GOT3 (cell line): ENCODE measurements at regions not wholly inside any gene's neighbourhood (a gene's known extent, or its start where the extent isn't known, plus 50 kb on each side); places are given as distances from the start of the nearest gene placed in this dataset.

Source experiments
- DNase-seq: peaks from one replicate; lab custom pipeline; 2025; ENCODE audit warnings: mixed read lengths; lab: John Stamatoyannopoulos, UW

GRCh38 chr5:61965069-61965468 lies 340.9 kb upstream of the KIF2A start:
- DNase-seq: no peak

GRCh38 chr5:61965490-61965889 lies 340.5 kb upstream of the KIF2A start:
- no peak for DNase-seq

GRCh38 chr5:61966296-61966955 lies 339.6 kb upstream of the KIF2A start:
- DNase-seq: no peak

- no peak for DNase-seq
Observed at GRCh38 chr5:61966997-61967396, 339.0 kb upstream of the KIF2A start.

GRCh38 chr5:61967681-61968080 lies 338.3 kb upstream of the KIF2A start:
- no peak for DNase-seq

- no peak for DNase-seq
Observed at GRCh38 chr5:61969347-61969746, 336.7 kb upstream of the KIF2A start.

- no peak for DNase-seq
Observed at GRCh38 chr5:61969755-61970154, 336.3 kb upstream of the KIF2A start.

GRCh38 chr5:61970218-61970617 lies 335.8 kb upstream of the KIF2A start:
- no peak for DNase-seq

- DNase-seq: no peak
Observed at GRCh38 chr5:61974680-61975079, 331.3 kb upstream of the KIF2A start.

GRCh38 chr5:61981886-61982285 lies 324.1 kb upstream of the KIF2A start:
- DNase-seq: no peak

- DNase-seq: no peak
Observed at GRCh38 chr5:61991430-61991829, 314.6 kb upstream of the KIF2A start.

GRCh38 chr5:61991866-61992265 lies 314.1 kb upstream of the KIF2A start:
- DNase-seq: no peak

GRCh38 chr5:61993295-61993927 lies 312.6 kb upstream of the KIF2A start:
- no peak for DNase-seq

GRCh38 chr5:61994171-61994570 lies 311.8 kb upstream of the KIF2A start:
- no peak for DNase-seq

GRCh38 chr5:61995486-61995885 lies 310.5 kb upstream of the KIF2A start:
- DNase-seq: no peak

- no peak for DNase-seq
Observed at GRCh38 chr5:61999371-61999770, 306.6 kb upstream of the KIF2A start.

- no peak for DNase-seq
Observed at GRCh38 chr5:62000646-62001045, 305.4 kb upstream of the KIF2A start.

- DNase-seq: no peak
Observed at GRCh38 chr5:62001640-62002039, 304.4 kb upstream of the KIF2A start.

GRCh38 chr5:62002436-62002835 lies 303.6 kb upstream of the KIF2A start:
- no peak for DNase-seq

GRCh38 chr5:62005551-62005950 lies 300.5 kb upstream of the KIF2A start:
- no peak for DNase-seq

- no peak for DNase-seq
Observed at GRCh38 chr5:62007457-62007856, 298.5 kb upstream of the KIF2A start.

- DNase-seq: no peak
Observed at GRCh38 chr5:62011089-62011664, 294.8 kb upstream of the KIF2A start.

GRCh38 chr5:62017092-62017491 lies 288.9 kb upstream of the KIF2A start:
- no peak for DNase-seq

GRCh38 chr5:62029303-62029702 lies 276.7 kb upstream of the KIF2A start:
- no peak for DNase-seq
